GM18858 (cell line): ENCODE measurements at regions not wholly inside any gene's neighbourhood (a gene's known extent, or its start where the extent isn't known, plus 50 kb on each side); places are given as distances from the start of the nearest gene placed in this dataset.
"Not testable (repeated sequence)": the region's sequence is repeated elsewhere in the genome, so short reads cannot be mapped to it uniquely, and the experiment has no call there.

Experiments used
- ATAC-seq: cut with Tn5 transposase; IDR thresholded peaks from one replicate; pipeline ENCODE4 v1.9.1; 2021; ENCODE audit not compliant: unreplicated experiment

DNA sequence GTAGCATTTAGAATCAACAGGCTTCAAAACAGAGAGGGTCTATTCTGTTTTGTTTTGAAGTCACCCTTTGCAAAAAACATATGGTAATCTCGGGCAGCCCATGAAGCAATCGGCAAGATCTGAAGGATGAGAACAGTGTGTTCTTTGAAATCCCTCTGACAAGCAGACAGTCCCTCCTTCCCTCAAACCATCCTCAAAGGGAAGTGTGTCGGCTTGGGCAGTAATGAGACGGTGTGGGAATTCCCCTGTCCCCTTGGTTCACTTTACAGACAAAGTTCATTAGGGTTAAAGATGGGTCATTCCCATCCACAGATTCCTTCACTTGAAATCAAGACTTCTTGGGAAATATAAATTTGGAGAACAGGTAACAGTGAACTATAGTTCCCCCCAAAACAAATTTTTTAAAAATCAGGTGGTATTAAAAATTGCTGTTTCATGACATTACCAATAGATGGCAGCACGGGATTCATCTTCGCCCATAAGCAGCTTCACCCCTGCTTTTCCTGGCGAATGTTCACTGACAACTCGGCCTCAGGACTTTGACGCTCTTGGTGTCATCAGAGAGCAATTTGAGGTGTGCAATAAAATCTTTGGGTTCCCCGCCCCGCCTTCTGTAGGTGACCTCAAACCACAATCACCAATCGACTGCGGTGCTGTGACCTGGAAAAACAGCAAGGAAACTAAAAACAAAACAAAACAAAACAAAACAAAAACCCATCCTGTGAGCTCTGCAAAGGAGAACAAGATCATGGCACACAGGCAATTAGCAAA is 159.3 kb upstream of the TNFAIP3 start:
- ATAC-seq: no peak

DNA sequence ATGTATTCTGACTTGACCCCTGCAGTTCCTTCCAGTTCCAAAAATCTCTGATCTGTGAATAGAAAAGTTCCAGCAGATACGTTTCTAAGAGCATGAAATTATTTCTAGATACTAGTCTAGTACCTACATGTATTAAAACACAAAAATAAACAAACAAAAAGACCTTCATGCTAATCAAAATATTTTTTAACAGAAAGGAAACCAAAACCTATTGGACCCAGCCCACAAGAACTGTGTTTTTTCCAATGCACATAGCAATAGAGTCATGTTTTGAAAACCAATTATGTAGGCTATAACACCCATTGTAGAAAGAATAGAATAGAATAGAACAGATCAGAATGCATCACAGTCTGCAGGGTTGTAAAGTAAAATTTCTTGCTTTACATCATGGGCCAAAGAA is 158.6 kb upstream of the TNFAIP3 start:
- ATAC-seq: no peak

DNA sequence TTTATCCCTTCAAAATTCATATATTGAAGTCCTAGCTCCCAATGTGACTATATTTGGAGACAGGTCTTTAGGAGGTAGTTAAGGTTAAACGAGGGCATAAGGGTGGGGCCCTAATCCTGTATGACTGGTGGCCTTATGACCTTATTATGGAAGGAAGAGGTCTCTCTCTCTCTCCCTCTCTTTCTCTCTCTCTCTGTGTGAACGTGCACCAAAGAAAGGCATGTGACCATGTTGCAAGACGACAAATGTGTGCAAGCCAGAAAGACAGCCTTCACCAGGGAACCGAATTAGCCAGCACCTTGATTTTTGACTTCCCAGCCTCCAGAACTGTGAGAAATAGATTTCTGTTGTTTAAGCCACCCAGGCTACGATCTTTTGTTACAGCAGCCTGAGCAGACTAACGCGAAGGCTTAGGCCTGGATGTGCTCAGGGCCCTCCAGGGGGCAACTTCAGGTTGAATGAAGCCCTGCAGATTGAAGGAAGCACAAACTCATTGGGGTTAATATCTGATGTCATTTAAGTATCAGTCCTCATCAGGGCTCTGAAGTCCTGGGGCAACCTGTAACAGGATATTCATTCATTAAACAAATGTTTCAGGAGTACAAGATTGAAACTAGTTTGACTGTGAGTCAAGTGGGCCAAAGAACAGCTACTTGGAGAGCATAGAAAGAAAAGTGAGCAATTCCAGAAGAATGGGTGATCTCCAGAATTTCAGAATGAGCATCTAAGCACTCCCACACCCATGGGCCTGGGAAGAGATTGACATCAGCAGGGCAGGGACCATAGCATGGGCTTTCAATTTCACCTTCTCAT is 157.4 kb upstream of the TNFAIP3 start:
- ATAC-seq: no peak

DNA sequence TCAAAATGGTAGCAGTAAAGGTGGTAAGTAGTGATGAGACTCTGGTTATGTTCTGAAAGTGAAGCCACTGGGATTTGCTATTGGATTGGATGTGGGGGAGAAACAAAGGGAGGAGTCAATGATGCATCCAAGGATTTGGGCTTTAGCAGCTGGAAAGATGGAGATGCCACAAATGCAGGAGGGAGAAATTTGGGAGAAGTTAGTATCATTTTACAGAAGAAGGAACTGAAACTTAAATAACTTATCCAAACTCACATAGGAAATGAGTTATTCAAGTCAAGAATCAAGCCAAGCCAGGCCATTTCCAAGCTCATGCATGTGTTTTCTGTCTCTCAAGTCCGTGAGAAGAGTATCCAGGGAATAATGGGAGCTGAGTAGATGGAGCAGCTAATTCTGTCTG is 155.1 kb upstream of the TNFAIP3 start:
- ATAC-seq: no peak

DNA sequence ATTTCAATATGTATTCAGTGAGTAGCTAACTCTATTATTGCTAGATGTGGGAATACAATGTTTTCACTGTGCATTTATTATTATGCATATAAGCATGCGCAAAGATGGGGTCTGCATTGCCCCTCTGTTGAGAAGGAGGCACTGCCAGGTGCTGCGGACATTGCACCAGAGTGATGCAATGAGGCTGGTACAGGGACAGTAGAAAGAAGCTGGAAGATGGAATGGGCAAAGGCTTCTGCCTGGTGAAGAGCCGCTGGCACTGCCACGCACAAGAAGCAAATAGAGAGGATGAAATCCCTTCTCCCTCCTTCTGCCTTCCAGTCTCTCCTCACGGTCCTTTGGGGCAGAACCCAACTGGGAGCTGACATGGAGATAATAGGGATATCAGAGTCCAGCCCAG is 154.5 kb upstream of the TNFAIP3 start:
- ATAC-seq: no peak

DNA sequence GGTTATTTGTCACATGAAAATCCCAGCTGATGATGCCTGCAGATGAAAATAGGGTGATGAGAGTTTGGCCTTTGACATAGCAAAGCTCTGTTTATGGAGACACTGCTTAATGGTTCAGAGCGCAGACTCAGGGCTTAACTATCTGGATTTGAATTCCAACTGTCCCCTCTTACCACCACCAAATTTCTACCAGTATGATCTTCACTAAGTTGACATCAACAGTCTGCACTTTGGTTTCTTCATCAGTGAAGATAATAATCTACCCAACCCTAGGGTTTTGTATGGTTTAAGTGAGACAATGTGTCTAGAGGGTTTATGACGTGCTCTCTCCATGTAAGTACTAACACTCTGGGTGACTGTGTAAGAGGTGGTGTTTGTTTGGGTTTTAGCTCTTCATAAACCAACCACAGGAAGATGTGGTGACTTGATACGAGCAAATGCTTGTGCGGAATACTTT is 151.4 kb upstream of the TNFAIP3 start:
- ATAC-seq: no peak

DNA sequence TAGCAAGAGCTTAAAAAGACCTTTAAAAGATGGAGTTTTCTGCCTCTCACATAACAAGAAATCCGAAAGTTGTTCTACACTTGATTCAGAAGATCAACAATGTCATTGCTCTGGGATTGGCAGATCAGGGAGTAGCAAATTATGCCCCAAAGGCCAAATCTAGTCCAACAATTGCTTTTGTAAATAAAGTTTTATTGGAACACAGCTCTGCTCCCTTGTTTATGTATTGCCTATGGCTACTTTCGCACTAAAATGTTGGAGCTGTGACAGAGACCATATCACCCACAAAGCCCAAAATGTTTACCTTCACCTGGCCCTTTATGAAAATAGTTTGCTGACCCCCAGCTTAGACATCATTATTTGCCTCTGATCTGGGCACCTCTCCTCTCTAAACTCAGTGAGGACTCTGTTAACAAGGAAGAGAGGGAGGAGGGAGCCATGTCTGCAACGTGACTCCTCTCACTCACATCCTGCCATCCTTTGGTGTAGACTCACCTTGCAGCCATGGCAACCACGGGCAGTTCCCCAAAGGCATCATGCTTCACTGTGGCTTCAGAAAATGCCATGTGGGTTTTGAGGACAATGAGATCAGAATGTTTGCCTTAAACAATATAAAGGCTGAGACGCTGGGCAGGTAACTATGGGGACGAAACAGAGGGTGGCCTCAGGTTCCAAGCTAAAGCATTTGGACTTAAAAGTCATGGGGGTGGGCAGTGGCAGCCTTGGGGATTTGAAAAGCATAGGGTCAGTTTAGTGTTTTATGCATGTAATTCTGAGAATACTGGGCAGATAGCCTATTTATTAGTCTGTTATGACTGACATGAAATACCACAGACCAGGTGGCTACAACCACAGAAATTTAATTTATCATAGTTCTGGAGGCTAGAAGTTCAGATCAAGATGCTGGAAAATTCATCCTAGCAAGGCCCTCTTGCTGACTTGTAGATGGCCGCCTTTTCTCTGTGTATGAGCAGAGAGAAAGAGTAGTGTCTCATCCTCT is 149.7 kb upstream of the TNFAIP3 start:
- no peak for ATAC-seq

DNA sequence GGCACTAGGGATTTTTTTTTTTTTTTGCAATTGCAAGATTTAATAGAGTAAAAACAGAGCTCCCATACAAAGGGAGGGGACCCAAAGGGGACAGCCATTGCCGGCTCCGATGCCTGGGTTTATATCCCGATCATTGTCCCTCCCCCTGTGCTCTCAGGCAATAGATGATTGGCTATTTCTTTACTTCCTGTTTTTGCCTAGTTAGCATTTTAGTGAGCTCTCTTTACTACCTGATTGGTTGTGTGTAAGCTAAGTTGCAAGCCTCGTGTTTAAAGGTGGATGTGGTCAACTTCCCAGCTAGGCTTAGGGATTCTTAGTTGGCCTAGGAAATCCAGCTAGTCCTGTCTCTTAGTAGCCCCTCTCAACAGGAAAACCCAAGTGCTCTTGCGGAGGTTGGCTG is 148.2 kb upstream of the TNFAIP3 start:
- not testable (repeated sequence) for ATAC-seq

DNA sequence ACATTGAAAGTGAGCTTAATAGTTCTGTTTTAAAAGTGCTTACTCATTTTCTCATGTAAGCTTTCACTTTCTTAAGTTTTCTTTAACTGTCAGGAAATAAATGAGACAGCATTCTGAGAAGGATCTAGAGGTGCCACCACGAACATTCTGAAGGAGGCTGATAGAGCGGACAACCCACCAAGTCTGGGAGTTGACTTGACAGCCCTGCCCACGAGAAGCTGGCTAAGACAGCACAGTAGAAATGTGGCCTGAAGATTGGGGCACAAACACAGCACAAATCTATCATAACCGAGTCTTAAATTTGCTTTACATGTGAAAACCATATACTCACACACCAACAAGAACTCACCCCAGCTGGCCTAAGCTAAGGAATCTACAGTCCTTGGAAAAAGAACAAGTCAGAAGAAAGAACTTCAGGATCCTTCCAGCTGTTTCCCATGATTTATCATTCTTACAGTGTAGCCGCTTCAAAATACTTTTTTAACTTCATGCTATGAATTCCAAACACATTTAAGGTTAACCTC is 144.2 kb upstream of the TNFAIP3 start:
- peak; percentile 63 for ATAC-seq

DNA sequence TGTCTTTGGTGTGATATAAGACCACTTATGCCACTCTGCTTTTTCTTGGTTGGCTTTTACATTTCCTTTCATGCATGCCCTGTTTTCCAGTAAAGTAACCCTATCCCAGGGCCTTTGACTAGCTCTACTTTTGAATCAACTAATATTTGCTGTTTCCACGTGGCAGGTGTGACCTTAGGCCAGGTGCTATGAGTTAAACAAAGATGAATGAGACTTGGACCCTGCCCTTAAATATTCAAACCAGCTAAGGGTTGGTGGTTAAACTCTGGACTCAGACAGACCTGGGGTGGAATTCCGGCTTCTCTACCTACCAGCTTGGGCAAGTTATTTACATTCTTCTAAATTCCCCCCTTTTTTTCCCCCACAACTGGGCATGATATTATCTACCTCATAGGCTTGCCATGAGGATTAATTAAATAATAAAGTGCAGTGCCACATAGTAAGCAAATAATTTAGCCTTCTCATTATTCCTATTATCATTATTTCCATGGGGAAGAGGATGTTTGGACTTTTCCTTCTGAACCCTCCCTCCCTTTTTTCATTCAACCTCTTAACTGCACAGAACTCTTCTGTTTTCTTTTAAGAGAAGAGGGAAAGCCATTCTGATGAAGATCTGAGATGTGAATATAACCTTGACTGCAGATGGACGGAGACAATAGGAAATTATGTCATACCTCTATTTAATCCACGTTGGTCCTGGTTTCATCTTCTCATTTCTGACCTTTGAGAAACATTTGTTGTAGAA is 143.6 kb upstream of the TNFAIP3 start:
- no peak for ATAC-seq

DNA sequence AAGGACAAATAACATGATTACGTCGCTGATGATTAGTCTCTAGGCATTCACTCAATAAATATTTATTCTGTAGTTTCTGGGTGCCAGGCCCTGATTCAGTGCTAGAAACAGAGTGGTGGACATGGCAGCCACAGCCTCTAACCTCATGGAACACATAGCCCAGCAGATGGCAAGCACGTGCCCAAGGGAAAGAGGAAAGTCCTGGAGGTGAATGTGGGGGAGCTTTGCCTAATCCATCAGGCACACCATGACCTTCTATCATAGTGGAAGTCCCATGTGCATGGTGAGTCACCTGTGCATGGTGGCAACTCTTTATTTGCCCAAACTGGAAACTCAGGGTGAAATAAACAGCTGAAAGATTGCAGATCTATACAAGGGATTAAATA is 143.0 kb upstream of the TNFAIP3 start:
- no peak for ATAC-seq

DNA sequence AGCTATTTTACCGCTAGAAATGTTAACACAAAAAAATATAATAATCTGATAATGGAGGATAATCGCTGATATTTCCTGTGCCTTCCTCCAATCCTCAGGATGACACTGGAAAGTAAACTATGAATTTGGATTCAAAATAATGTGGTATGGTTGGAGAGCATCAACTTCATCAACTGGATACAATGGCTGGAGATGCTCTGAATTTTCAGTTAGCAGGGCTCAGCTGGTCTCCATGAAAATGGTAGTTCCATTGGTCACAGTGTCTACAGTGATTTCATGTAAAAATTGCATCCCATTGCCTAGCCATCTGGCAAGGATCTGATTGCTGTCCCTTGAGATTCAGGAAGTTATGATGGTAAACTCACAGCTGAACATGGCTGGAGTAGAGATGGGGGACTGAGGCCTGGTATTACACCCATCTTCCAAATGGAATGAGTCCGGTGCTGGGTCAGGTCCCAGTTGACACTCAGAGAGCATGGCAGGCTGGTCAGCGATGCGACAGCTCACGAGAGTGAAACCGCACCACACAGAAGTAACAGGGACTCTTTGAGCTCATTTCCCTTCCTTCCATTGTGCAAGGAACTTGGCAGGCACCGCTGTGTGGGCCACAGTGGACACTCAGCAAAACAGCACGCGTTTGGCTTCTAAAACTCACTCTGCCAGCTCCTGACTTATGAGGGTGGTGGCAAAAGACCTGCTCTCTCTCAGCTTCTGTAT is 142.4 kb upstream of the TNFAIP3 start:
- no peak for ATAC-seq

DNA sequence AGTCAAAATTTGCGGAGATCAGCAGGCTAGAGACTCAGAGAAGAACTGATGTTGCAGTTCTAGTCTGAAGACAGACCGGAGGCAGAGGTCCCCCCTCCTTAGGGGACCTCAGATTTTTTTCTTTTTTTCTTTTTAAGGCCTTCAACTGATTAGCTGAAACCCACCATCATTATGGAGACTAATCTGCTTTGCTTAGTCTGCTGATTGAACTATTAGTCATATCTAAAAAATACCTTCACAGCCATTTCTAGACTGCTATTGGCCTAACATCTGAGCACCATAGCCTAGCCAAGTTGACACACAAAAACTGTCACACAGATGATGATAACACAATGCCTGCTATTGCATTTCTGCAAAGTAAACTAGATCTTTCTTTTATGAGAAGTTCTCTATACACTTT is 141.1 kb upstream of the TNFAIP3 start:
- no peak for ATAC-seq

DNA sequence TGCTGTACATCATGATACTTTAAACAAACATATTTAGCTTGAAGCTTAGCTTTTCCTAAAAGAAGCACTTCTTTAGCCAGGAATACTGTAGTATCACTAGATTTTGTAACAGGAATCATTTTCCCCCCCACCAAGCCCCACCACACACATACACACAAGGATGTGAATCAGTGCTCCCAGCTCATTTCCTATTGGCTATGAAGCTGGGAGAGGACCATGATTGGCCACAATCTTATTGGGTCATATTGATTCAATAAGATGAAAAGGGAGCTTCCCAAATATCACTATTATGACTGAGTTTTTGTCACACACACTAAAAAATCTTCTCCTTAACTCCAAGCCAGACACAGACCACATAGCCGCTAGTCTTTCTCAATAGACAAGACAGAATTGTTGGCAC is 140.5 kb upstream of the TNFAIP3 start:
- ATAC-seq: no peak

DNA sequence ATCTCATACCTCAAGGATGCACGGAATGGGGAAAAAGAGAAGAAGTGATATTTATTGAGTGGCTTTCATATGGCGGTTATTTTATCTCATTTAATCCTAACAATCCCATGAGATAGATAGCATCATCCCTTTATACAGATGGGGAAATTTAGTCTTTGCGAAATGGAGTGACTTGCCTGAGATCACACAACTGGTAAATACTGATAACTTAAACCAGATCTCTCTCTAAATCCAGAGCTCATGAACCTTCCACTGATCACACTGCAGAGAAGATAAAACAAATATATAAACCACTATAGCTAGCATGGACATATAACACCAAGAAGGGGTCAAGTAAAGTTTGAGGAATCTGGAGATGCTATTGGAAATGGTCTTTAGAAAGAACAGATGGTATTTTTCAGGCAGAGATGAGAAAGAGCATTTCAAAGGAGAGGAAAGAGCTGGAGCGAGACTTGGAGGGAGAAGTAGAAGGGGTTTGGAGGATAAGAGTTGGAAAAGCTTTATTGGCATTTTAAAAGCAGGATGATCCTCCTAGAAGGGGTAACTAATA is 139.8 kb upstream of the TNFAIP3 start:
- no peak for ATAC-seq

DNA sequence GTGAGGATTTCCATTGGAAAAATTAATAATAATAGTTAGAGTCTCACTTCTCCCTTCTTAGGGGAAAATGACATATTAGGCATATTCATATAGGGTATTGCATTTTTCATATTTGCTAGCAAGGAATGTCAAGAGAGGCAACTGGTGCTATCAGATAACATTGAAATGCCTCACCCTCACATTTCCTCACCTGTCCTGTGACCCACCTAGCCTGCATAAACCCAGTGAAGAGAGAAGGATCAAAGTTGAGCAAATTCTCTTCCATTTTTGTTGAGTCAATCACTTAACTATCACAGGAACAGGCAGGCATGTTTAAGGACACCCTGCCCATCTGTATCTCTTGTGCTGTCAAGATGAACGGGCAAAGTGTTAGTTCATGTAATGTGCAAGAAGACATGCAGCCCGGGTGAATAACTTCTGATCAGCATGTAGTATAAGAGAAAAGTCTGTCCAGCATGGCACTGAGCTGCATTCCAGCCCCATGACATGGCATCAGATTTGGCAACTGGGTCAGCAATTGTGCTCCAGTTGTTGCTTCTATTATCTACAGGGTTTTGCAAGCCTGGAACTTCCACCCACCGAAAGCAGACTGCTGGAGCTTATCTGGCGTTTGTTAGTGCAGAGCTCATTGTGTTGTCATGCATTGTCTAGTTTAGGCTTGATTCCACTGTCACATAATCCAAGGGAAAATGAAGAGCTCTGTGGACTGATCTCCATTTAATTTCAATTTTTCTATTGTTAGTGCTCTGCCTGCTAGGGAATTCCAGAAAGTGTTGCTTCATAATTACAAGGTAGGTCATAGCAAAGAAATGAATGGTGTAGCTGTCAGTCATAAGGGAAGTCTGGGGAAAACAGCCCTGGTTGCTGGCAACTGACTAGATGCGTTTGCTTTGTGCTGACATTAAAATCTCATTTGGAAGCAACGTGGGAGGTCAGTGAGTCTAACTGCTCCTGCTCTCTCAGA is 138.4 kb upstream of the TNFAIP3 start:
- no peak for ATAC-seq

DNA sequence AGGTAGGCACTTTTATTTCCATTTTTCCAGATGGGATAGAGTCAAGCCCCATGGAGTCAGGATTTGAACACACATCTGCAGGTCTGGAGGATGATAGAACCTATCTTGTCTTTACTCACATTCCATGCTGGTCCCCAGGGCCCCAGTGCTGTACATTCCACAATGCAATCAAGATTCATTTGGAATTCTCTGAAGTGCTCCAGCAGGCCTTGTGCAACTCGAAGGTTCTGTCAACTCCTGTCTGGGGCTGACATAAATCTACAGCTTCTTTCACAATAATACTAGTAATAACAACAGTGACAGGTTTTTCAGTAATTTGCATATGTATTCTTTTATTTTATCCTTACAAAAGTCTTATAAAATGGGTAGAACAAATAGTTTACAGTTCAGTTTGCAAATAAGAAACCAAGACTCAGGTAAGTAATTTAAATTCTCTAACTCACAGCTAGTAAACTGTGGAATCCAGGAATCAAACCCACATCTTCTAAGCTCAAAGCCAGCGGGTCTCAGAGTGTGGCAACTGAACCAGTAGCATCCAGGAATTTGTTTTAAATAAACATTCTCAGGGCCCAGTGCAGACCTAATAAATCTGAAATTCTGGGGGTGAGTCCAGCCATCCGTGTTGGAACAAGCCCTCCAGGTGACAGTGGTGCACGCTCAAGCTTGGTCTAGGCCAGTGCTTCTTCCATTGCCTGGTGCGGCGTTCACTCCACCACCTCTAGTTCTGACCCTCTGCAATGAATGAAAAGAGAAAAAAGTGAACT is 137.0 kb upstream of the TNFAIP3 start:
- ATAC-seq: no peak

DNA sequence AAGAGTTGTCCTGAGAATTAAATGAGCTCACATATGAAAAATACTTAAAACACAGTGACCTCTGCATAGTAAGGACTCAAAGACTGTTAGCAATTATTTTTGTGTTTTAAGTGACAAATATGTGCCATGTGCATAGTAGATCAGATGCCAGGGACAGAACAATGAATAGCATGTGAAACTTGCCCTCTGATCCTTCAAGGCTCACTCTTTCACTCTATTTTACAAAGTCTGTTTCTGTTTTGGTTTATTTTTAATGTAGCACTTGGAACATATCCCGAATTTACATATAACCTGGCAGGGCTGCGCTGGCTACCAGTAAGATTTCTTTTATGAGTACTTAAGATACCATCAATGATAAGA is 135.5 kb upstream of the TNFAIP3 start:
- no peak for ATAC-seq
